Loucy (cell line): ENCODE measurements at regions not wholly inside any gene's neighbourhood (a gene's known extent, or its start where the extent isn't known, plus 50 kb on each side); places are given as distances from the start of the nearest gene placed in this dataset.

ENCODE experiments used
- H2AFZ ChIP-seq: fragments of 200-600 bp; sonication (generic); 2 replicates; pipeline ENCODE4 v1.6.0; 2016; ENCODE audit warnings: antibody characterized with exemption, mild to moderate bottlenecking, low read length, moderate library complexity
- H3F3A ChIP-seq: fragments of 200-600 bp; 2 replicates; pipeline ENCODE4 v1.6.0; 2016; ENCODE audit warnings: antibody characterized with exemption, low read depth, mild to moderate bottlenecking
- H3K27me3 ChIP-seq: fragments of 200-600 bp; sonication (generic); 2 replicates; pipeline ENCODE4 v1.6.1; 2014; ENCODE audit warnings: low read length, mild to moderate bottlenecking; ENCODE audit not compliant: insufficient read depth, poor library complexity, severe bottlenecking
- H3K36me3 ChIP-seq: fragments of 200-600 bp; sonication (generic); 2 replicates; pipeline ENCODE4 v1.6.1; 2016; ENCODE audit warnings: low read length; ENCODE audit not compliant: insufficient read depth
- H3K4me1 ChIP-seq: fragments of 200-600 bp; sonication (generic); 2 replicates; pipeline ENCODE4 v1.5.1; 2014; ENCODE audit warnings: low read length, mild to moderate bottlenecking; ENCODE audit not compliant: insufficient read depth, poor library complexity, severe bottlenecking
- H3K4me2 ChIP-seq: fragments of 200-600 bp; sonication (generic); 2 replicates; pipeline ENCODE4 v1.6.0; 2014; ENCODE audit warnings: antibody characterized with exemption, low read length, low read depth, mild to moderate bottlenecking; ENCODE audit not compliant: poor library complexity, severe bottlenecking
- H3K4me3 ChIP-seq: fragments of 200-600 bp; sonication (generic); 2 replicates; pipeline ENCODE4 v1.5.1; 2014; ENCODE audit warnings: low read length, mild to moderate bottlenecking, mixed read lengths; ENCODE audit not compliant: poor library complexity, severe bottlenecking
- H3K79me2 ChIP-seq: fragments of 200-600 bp; sonication (generic); 2 replicates; pipeline ENCODE4 v1.6.1; 2014; ENCODE audit warnings: low read length; ENCODE audit not compliant: insufficient read depth
- H3K9ac ChIP-seq: fragments of 200-600 bp; sonication (generic); 2 replicates; pipeline ENCODE4 v1.6.0; 2014; ENCODE audit warnings: mild to moderate bottlenecking, low read depth, low read length, moderate library complexity; ENCODE audit not compliant: poor library complexity, severe bottlenecking
- H3K9me2 ChIP-seq: fragments of 200-600 bp; sonication (generic); replicated peaks from 2 replicates; pipeline ENCODE4 v1.6.1; 2016; ENCODE audit warnings: low read depth, low read length, mixed read lengths
- H3K9me3 ChIP-seq: fragments of 200-600 bp; sonication (generic); 2 replicates; pipeline ENCODE4 v1.6.1; 2014; ENCODE audit warnings: mild to moderate bottlenecking, antibody characterized with exemption, low read length, low read depth; ENCODE audit not compliant: insufficient read depth
- H4K20me1 ChIP-seq: fragments of 200-600 bp; sonication (generic); 2 replicates; pipeline ENCODE4 v1.6.0; 2014; ENCODE audit warnings: antibody characterized with exemption, low read length, mild to moderate bottlenecking; ENCODE audit not compliant: insufficient read depth, poor library complexity, severe bottlenecking
- EZH2phosphoT487 ChIP-seq: fragments of 200-600 bp; IDR thresholded peaks from 2 replicates; pipeline ENCODE4 v1.6.1; 2018; ENCODE audit warnings: antibody characterized with exemption, mild to moderate bottlenecking, moderate library complexity, borderline replicate concordance
- TF ChIP-seq, protein P1 (sequence below): fragments of 200-600 bp; sonication (generic); conservative IDR thresholded peaks from 2 replicates; pipeline ENCODE4 v1.5.1; 2014; ENCODE audit warnings: mild to moderate bottlenecking, antibody characterized with exemption, low read length

GRCh38 chr10:4121502-4122380 is 336.7 kb upstream of the KLF6 start:
- Histone ChIP-seq H3K9me2 (no peaks in the 10 kb centered on the region), H3K4me2 (no peak overlapping the region), H3K9me3 (no peaks in the 10 kb centered on the region), H3K79me2 (no peaks in the 10 kb centered on the region), H3K36me3 (no peaks in the 10 kb centered on the region), H3K4me3 (no peak overlapping the region), H3F3A (no peaks in the 10 kb centered on the region), H4K20me1 (no peaks in the 10 kb centered on the region), H3K9ac (no peak overlapping the region), H3K27me3 (no peaks in the 10 kb centered on the region), H2AFZ (no peak overlapping the region), H3K4me1 (no peaks in the 10 kb centered on the region)
- no peak for TF ChIP-seq EZH2phosphoT487
- TF ChIP-seq, protein P1, sequence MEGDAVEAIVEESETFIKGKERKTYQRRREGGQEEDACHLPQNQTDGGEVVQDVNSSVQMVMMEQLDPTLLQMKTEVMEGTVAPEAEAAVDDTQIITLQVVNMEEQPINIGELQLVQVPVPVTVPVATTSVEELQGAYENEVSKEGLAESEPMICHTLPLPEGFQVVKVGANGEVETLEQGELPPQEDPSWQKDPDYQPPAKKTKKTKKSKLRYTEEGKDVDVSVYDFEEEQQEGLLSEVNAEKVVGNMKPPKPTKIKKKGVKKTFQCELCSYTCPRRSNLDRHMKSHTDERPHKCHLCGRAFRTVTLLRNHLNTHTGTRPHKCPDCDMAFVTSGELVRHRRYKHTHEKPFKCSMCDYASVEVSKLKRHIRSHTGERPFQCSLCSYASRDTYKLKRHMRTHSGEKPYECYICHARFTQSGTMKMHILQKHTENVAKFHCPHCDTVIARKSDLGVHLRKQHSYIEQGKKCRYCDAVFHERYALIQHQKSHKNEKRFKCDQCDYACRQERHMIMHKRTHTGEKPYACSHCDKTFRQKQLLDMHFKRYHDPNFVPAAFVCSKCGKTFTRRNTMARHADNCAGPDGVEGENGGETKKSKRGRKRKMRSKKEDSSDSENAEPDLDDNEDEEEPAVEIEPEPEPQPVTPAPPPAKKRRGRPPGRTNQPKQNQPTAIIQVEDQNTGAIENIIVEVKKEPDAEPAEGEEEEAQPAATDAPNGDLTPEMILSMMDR, result no peak

GRCh38 chr10:4120096-4120853 is 335.3 kb upstream of the KLF6 start:
- Histone ChIP-seq H3K27me3 (no peaks in the 10 kb centered on the region), H2AFZ (no peak overlapping the region), H3K79me2 (no peaks in the 10 kb centered on the region), H3K4me2 (no peak overlapping the region), H3K4me1 (no peaks in the 10 kb centered on the region), H3K4me3 (no peak overlapping the region), H3F3A (no peaks in the 10 kb centered on the region), H3K9me2 (no peaks in the 10 kb centered on the region), H3K9me3 (no peaks in the 10 kb centered on the region), H3K36me3 (no peaks in the 10 kb centered on the region), H4K20me1 (no peaks in the 10 kb centered on the region), H3K9ac (no peak overlapping the region)
- TF ChIP-seq EZH2phosphoT487, result no peak
- TF ChIP-seq, protein P1, result no peak

DNA sequence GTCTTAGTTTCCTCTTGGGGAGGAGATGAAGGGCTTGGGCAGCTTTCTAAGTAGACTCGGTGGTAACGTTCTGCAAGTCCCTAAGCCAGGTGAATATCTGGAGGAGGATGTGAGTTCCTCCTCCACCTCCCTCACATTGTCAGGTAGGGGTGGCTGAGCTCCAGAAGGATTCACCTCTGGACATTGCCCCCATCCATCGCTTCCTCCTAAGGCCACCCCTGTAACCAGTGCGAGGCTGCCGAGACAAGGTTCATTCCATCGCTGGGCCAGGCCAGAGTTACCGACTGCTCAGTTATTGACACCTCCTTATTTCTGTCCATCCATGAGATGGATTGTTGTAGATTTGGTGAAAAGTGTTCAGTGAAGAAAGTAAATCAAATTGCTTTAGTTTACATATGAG is 334.1 kb upstream of the KLF6 start:
- no peak overlapping the region for H2AFZ ChIP-seq
- H3K79me2 ChIP-seq, result no peaks in the 10 kb centered on the region
- no peak for TF ChIP-seq EZH2phosphoT487
- TF ChIP-seq, protein P1, result no peak
- no peaks in the 10 kb centered on the region for H3F3A ChIP-seq
- H3K4me1 ChIP-seq, result no peaks in the 10 kb centered on the region
- H3K36me3 ChIP-seq, result no peaks in the 10 kb centered on the region
- H3K9ac ChIP-seq, result no peak overlapping the region
- no peaks in the 10 kb centered on the region for H3K27me3 ChIP-seq
- no peaks in the 10 kb centered on the region for H3K9me3 ChIP-seq
- H3K4me2 ChIP-seq, result no peak overlapping the region
- no peak overlapping the region for H3K4me3 ChIP-seq
- no peaks in the 10 kb centered on the region for H3K9me2 ChIP-seq
- no peaks in the 10 kb centered on the region for H4K20me1 ChIP-seq
